ENCODE measurements at regions not wholly inside any gene's neighbourhood (a gene's known extent, or its start where the extent isn't known, plus 50 kb on each side); places are given as distances from the start of the nearest gene placed in this dataset.

DNA sequence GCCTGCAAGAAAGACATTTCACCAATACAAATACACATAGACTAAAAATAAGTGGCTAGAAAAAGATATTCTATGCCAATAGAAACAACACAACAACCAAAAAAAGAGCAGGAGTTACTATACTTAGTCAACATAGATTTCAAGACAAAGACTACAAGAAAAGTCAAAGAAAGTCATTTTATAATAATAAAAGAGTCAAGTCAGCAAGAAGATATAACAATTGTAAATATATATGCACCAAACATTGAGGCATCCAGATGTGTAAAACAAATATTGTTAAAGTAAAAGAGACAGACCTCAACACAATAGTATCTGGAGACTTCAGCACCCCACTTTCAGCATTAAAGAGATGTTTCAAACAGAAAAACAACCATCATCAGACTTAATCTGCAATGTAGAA is 104.6 kb downstream of the AMY1C start:
- no peak for TF ChIP-seq NFE2 (CRISPR knock-in tag; IDR thresholded peaks at IDR 0.05)
- TF ChIP-seq NR1H2 (CRISPR knock-in tag; IDR thresholded peaks at IDR 0.05; ENCODE audit: borderline replicate concordance, low read depth) = no peak
- no peak for TF ChIP-seq KLF12 (CRISPR knock-in tag; IDR thresholded peaks at IDR 0.05; ENCODE audit: borderline replicate concordance)
- TF ChIP-seq HOXA7 (CRISPR knock-in tag; IDR thresholded peaks at IDR 0.05) = no peak
- TF ChIP-seq SMARCC2 (IDR thresholded peaks at IDR 0.05) = no peak
